ENCODE measurements at regions not wholly inside any gene's neighbourhood (a gene's known extent, or its start where the extent isn't known, plus 50 kb on each side); places are given as distances from the start of the nearest gene placed in this dataset.

GRCh38 chr7:84729284-84729683, 457.6 kb downstream of the SEMA3D start:
- Histone ChIP-seq H3K36me3 (ENCODE audit: control insufficient read depth, insufficient read depth, low read length) (no peaks in the 10 kb centered on the region), H3K4me1 (ENCODE audit: control insufficient read depth, insufficient read depth, low read length) (no peaks in the 10 kb centered on the region), H3K27ac (ENCODE audit: low read length) (no peak overlapping the region), H3K9me3 (ENCODE audit: control insufficient read depth, insufficient read depth, low read depth, low read length) (no peaks in the 10 kb centered on the region), H3K27me3 (ENCODE audit: control insufficient read depth, insufficient read depth, low read length) (no peaks in the 10 kb centered on the region), H3K4me3 (ENCODE audit: low read depth in 2 of 2, low read length in 2 of 2) (no peak overlapping the region)
- in situ Hi-C loops (cut with HindIII; ENCODE audit: low pct_unique_long_range_greater_than_20kb, low sequenced_read_pairs), result no loop called here
- ATAC-seq (no peak), DNase-seq (ENCODE audit: low read depth, low spot score) (no peak)
- intact Hi-C loops (cut with micrococcal nuclease; ENCODE audit: unreplicated experiment), result no loop called here
- ChIA-PET POLR2A (no interaction called here), CTCF (no interaction called here)
- no TSS peak for BruUV-seq (replicated peaks)
- TF ChIP-seq CTCF (IDR thresholded peaks at IDR 0.05) (no peak), REST (IDR thresholded peaks at IDR 0.05; ENCODE audit: insufficient read depth in 1 of 2, low read depth in 2 of 2, low read length in 1 of 2) (no peak), SIN3A (IDR thresholded peaks at IDR 0.05; ENCODE audit: borderline replicate concordance, insufficient read depth, low read depth, low read length) (no peak), TCF7L2 (IDR thresholded peaks at IDR 0.05; ENCODE audit: low read depth, low read length) (no peak), POLR2AphosphoS5 (IDR thresholded peaks at IDR 0.05; ENCODE audit: low read depth, low read length) (no peak)

- Histone ChIP-seq H3K4me3 (ENCODE audit: low read depth in 2 of 2, low read length in 2 of 2) (no peak overlapping the region), H3K36me3 (ENCODE audit: control insufficient read depth, insufficient read depth, low read length) (no peaks in the 10 kb centered on the region), H3K27me3 (ENCODE audit: control insufficient read depth, insufficient read depth, low read length) (no peaks in the 10 kb centered on the region), H3K9me3 (ENCODE audit: control insufficient read depth, insufficient read depth, low read depth, low read length) (no peaks in the 10 kb centered on the region), H3K27ac (ENCODE audit: low read length) (no peak overlapping the region), H3K4me1 (ENCODE audit: control insufficient read depth, insufficient read depth, low read length) (no peaks in the 10 kb centered on the region)
- intact Hi-C loops (cut with micrococcal nuclease; ENCODE audit: unreplicated experiment) (no loop called here), in situ Hi-C loops (cut with HindIII; ENCODE audit: low pct_unique_long_range_greater_than_20kb, low sequenced_read_pairs) (no loop called here)
- ChIA-PET POLR2A (no interaction called here), CTCF (no interaction called here)
- no TSS peak for BruUV-seq (replicated peaks)
- TF ChIP-seq CTCF (IDR thresholded peaks at IDR 0.05), result no peak
- no peak for TF ChIP-seq POLR2AphosphoS5 (IDR thresholded peaks at IDR 0.05; ENCODE audit: low read depth, low read length)
- TF ChIP-seq TCF7L2 (IDR thresholded peaks at IDR 0.05; ENCODE audit: low read depth, low read length), result no peak
- no peak for TF ChIP-seq SIN3A (IDR thresholded peaks at IDR 0.05; ENCODE audit: borderline replicate concordance, insufficient read depth, low read depth, low read length)
- no peak for TF ChIP-seq REST (IDR thresholded peaks at IDR 0.05; ENCODE audit: insufficient read depth in 1 of 2, low read depth in 2 of 2, low read length in 1 of 2)
- ATAC-seq (no peak), DNase-seq (ENCODE audit: low read depth, low spot score) (no peak)
These were observed 464.1 kb downstream of the SEMA3D start for GRCh38 chr7:84722734-84723133.
